Activated CD8-positive, alpha-beta T cell treated with anti-CD3 and anti-CD28 coated beads, Interleukin-2, amount 10 ng/mL, durations not matched to agents 7 days and 5 days (primary cell): ENCODE measurements at regions not wholly inside any gene's neighbourhood (a gene's known extent, or its start where the extent isn't known, plus 50 kb on each side); places are given as distances from the start of the nearest gene placed in this dataset.
"Not testable (repeated sequence)": the region's sequence is repeated elsewhere in the genome, so short reads cannot be mapped to it uniquely, and the experiment has no call there.

Source experiments
- ATAC-seq: fragments of 150-1000 bp; cut with Tn5 transposase; one replicate; pipeline ENCODE4 v1.10.0; 2021; ENCODE audit warnings: moderate library complexity
- CTCF ChIA-PET: fragments of 350-600 bp; sonication (Branson Sonifier 250); formaldehyde crosslinking; loops from one replicate; lab custom pipeline; 2021; ENCODE audit warnings: antibody characterized with exemption; lab: Charles Lee
- POLR2A ChIA-PET: fragments of 350-600 bp; sonication (Branson Sonifier 250); formaldehyde crosslinking; loops from one replicate; lab custom pipeline; 2021; ENCODE audit warnings: antibody characterized with exemption; lab: Charles Lee
- DNase-seq: peaks from one replicate; pipeline ENCODE4 v3.0.0-alpha.2; 2020
- H3K27ac Mint-ChIP-seq: one replicate; pipeline ENCODE4 v1.8.0; 2021; ENCODE audit warnings: mild to moderate bottlenecking, mixed read lengths
- H3K27me3 Mint-ChIP-seq: one replicate; pipeline ENCODE4 v1.8.0; 2021; ENCODE audit warnings: low read depth, mixed read lengths
- H3K36me3 Mint-ChIP-seq: one replicate; pipeline ENCODE4 v1.8.0; 2021; ENCODE audit warnings: low read depth, mixed read lengths
- H3K4me1 Mint-ChIP-seq: one replicate; pipeline ENCODE4 v1.8.0; 2021; ENCODE audit warnings: low read depth, mixed read lengths
- H3K4me3 Mint-ChIP-seq: one replicate; pipeline ENCODE4 v1.8.0; 2021; ENCODE audit warnings: mild to moderate bottlenecking, mixed read lengths
- H3K9me3 Mint-ChIP-seq: one replicate; pipeline ENCODE4 v1.8.0; 2022; ENCODE audit warnings: mixed read lengths; ENCODE audit not compliant: insufficient read depth

GRCh38 chr15:85196697-85197096 is 183.7 kb upstream of the AKAP13 start:
- H3K27ac Mint-ChIP-seq, H3K27me3 Mint-ChIP-seq, POLR2A ChIA-PET, H3K9me3 Mint-ChIP-seq, DNase-seq, H3K36me3 Mint-ChIP-seq, H3K4me1 Mint-ChIP-seq, CTCF ChIA-PET, H3K4me3 Mint-ChIP-seq, ATAC-seq: not testable (repeated sequence)

- H3K4me3 Mint-ChIP-seq, CTCF ChIA-PET, ATAC-seq, H3K9me3 Mint-ChIP-seq, H3K36me3 Mint-ChIP-seq, H3K27ac Mint-ChIP-seq, H3K27me3 Mint-ChIP-seq, POLR2A ChIA-PET, DNase-seq, H3K4me1 Mint-ChIP-seq: not testable (repeated sequence)
Measured at GRCh38 chr15:85197582-85197981, 182.8 kb upstream of the AKAP13 start.

DNA sequence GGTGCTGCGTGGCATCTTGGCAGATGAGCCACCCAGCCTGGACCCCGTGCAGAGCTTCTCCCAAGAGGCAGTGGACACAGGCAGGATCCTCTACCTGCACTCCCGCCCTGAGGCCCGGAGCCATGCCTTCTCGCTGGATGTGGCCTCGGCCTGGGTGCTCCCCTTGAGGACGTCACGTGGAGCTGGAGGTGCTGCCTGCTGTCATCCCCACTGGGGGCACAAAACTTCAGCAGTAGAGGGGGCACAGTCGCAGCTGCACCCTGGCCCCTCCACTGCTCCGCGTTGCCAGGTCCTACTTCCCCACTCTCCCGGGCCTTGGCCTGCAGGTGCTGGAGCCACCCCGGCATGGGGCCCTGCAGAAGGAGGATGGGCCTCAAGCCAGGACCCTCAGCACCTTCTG is 182.0 kb upstream of the AKAP13 start:
- H3K9me3 Mint-ChIP-seq, POLR2A ChIA-PET, H3K4me1 Mint-ChIP-seq, ATAC-seq, H3K4me3 Mint-ChIP-seq, H3K36me3 Mint-ChIP-seq, DNase-seq, CTCF ChIA-PET, H3K27ac Mint-ChIP-seq, H3K27me3 Mint-ChIP-seq: not testable (repeated sequence)

DNA sequence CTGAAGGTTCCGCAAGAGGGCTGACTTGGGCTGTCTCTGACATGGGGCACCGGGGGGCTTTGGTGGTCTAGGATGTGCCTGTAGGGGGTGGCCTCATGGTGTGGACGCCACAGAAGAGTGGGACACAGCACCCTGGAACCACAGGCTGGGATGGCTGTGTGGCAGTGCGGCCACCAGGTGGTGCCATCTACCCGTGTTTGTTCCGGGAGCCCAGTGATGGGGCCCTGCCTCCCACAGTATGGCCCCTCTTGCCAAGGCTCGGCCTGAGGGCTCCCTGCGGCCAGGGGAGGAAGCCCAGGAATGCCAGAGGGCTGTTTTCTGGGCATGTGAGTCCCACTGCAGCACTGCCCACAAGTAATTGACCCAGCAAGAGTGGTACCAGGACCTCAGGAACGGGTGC is 180.2 kb upstream of the AKAP13 start:
- DNase-seq, CTCF ChIA-PET, H3K27ac Mint-ChIP-seq, H3K36me3 Mint-ChIP-seq, H3K27me3 Mint-ChIP-seq, POLR2A ChIA-PET, H3K9me3 Mint-ChIP-seq, H3K4me3 Mint-ChIP-seq, H3K4me1 Mint-ChIP-seq: not testable (repeated sequence)
- ATAC-seq: peak; percentile 99

- H3K36me3 Mint-ChIP-seq, H3K27me3 Mint-ChIP-seq, H3K27ac Mint-ChIP-seq, CTCF ChIA-PET, POLR2A ChIA-PET, H3K4me1 Mint-ChIP-seq, DNase-seq, H3K9me3 Mint-ChIP-seq, ATAC-seq, H3K4me3 Mint-ChIP-seq: not testable (repeated sequence)
Measured at GRCh38 chr15:85201118-85201793, 179.1 kb upstream of the AKAP13 start.

DNA sequence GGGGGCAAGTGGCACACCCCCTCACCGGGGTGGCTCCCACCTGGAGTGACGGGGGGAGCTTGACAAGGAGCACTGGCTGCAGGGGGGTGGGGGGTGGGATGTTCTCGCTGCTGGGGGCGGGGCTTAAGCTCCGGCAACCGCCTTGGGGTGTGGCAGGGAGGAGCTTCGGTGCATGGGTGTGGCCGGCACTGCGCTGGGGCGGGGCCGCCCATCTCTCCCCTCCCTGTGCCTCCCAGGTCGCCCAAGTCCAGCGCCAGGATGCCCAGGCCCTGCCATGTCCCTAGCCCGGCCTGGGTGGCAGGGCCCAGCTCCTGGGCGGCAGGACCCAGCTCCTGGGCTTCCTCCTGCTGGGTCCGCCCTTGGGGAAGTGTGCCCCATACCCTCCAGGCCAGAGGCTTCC is 175.9 kb upstream of the AKAP13 start:
- ATAC-seq, POLR2A ChIA-PET, H3K36me3 Mint-ChIP-seq, H3K4me1 Mint-ChIP-seq, CTCF ChIA-PET, H3K4me3 Mint-ChIP-seq, DNase-seq, H3K27me3 Mint-ChIP-seq, H3K9me3 Mint-ChIP-seq, H3K27ac Mint-ChIP-seq: not testable (repeated sequence)

- H3K27me3 Mint-ChIP-seq, DNase-seq, ATAC-seq, H3K27ac Mint-ChIP-seq, CTCF ChIA-PET, H3K36me3 Mint-ChIP-seq, POLR2A ChIA-PET, H3K4me3 Mint-ChIP-seq, H3K4me1 Mint-ChIP-seq, H3K9me3 Mint-ChIP-seq: not testable (repeated sequence)
Measured at GRCh38 chr15:85233791-85234325, 146.5 kb upstream of the AKAP13 start.

- H3K36me3 Mint-ChIP-seq, ATAC-seq, H3K27me3 Mint-ChIP-seq, CTCF ChIA-PET, DNase-seq, H3K9me3 Mint-ChIP-seq, H3K4me1 Mint-ChIP-seq, H3K4me3 Mint-ChIP-seq, POLR2A ChIA-PET, H3K27ac Mint-ChIP-seq: not testable (repeated sequence)
Measured at GRCh38 chr15:85234450-85235196, 145.8 kb upstream of the AKAP13 start.

GRCh38 chr15:85244056-85244455 is 136.3 kb upstream of the AKAP13 start:
- DNase-seq, CTCF ChIA-PET, H3K9me3 Mint-ChIP-seq, H3K4me1 Mint-ChIP-seq, POLR2A ChIA-PET, H3K27ac Mint-ChIP-seq, H3K36me3 Mint-ChIP-seq, ATAC-seq, H3K27me3 Mint-ChIP-seq, H3K4me3 Mint-ChIP-seq: not testable (repeated sequence)

DNA sequence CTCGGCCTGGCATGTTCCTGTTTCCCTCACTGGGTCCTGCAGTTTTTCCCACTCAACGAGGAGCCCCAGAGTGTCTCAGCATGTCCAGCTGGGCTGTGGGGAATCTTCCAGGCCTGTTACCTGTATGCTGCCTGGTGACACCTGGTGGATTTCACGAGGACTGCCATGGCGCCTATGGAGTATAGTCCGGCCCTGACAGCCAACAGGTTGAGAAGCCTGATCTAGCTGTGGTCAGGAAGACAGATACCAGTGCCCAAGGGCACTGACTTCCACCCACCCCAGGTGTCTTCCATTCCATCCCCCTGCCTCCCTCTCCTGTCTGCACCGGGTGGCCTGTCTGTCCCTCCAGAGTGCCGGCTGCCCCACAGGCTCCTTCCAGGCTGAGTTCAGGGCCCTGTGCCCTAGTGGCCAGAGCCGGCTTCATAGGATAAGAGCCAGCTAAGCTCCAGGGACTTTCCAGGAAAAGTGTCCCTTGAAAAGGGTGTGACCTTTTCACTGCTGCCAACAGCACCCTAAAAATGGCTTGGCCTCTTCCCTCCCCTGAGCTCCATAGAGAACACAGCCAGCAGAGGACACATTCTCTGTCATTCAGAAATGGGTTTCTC is 129.4 kb upstream of the AKAP13 start:
- H3K4me3 Mint-ChIP-seq, ATAC-seq, H3K9me3 Mint-ChIP-seq, DNase-seq, H3K27ac Mint-ChIP-seq, H3K27me3 Mint-ChIP-seq, H3K36me3 Mint-ChIP-seq, POLR2A ChIA-PET, CTCF ChIA-PET, H3K4me1 Mint-ChIP-seq: not testable (repeated sequence)

GRCh38 chr15:85253196-85253915 is 127.0 kb upstream of the AKAP13 start:
- DNase-seq, H3K27ac Mint-ChIP-seq, H3K27me3 Mint-ChIP-seq, H3K9me3 Mint-ChIP-seq, CTCF ChIA-PET, H3K4me3 Mint-ChIP-seq, ATAC-seq, POLR2A ChIA-PET, H3K36me3 Mint-ChIP-seq: not testable (repeated sequence)
- peaks cover 14% of the 10 kb centered on the region for H3K4me1 Mint-ChIP-seq

- ATAC-seq, H3K4me3 Mint-ChIP-seq, CTCF ChIA-PET, DNase-seq, H3K27me3 Mint-ChIP-seq, H3K27ac Mint-ChIP-seq, POLR2A ChIA-PET, H3K9me3 Mint-ChIP-seq, H3K36me3 Mint-ChIP-seq: not testable (repeated sequence)
- H3K4me1 Mint-ChIP-seq: peaks cover 15% of the 10 kb centered on the region
Measured at GRCh38 chr15:85254961-85255360, 125.4 kb upstream of the AKAP13 start.
